ENCODE measurements at regions not wholly inside any gene's neighbourhood (a gene's known extent, or its start where the extent isn't known, plus 50 kb on each side); places are given as distances from the start of the nearest gene placed in this dataset.

DNA sequence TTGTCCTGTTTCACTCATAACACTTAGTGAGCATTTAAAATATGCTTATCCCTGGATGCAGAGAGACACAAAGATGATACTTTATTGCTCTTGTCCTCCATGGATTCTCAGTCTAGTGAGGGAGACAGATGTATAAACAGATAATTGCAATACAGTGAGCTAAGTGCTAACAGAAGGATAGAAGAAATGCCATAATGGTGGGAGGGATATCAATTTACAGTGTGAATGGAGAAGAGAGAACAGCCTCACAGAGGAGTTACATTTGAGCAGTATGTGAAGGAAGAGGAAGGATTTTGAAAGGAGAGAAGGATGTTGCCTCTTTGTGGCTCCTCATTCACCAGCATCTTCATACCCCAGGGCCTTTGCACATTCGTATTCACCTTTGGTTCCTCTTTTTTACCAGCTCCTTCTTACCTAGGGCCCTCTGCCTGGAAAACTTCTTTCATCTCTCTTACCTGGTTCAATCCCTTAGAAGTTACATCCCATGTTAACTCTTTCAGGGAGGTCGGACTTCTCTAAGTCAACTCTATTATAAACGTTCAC is 341.7 kb downstream of the PRL start:
- TF ChIP-seq, protein P1, sequence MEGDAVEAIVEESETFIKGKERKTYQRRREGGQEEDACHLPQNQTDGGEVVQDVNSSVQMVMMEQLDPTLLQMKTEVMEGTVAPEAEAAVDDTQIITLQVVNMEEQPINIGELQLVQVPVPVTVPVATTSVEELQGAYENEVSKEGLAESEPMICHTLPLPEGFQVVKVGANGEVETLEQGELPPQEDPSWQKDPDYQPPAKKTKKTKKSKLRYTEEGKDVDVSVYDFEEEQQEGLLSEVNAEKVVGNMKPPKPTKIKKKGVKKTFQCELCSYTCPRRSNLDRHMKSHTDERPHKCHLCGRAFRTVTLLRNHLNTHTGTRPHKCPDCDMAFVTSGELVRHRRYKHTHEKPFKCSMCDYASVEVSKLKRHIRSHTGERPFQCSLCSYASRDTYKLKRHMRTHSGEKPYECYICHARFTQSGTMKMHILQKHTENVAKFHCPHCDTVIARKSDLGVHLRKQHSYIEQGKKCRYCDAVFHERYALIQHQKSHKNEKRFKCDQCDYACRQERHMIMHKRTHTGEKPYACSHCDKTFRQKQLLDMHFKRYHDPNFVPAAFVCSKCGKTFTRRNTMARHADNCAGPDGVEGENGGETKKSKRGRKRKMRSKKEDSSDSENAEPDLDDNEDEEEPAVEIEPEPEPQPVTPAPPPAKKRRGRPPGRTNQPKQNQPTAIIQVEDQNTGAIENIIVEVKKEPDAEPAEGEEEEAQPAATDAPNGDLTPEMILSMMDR (IDR thresholded peaks at IDR 0.05; ENCODE audit: low read length), result no peak
- TF ChIP-seq EZH2 (optimal IDR thresholded peaks at IDR 0.05; ENCODE audit: low read depth, low read length) (no peak), EZH2phosphoT487 (IDR thresholded peaks at IDR 0.05; ENCODE audit: low read length) (no peak)

Data from MM.1S (cell line).